ENCODE measurements at regions not wholly inside any gene's neighbourhood (a gene's known extent, or its start where the extent isn't known, plus 50 kb on each side); places are given as distances from the start of the nearest gene placed in this dataset.

GRCh38 chr9:82184524-82184923, 196.0 kb downstream of the SPATA31D1 start:
- TF ChIP-seq NCOA1 (IDR thresholded peaks at IDR 0.05; ENCODE audit: low read depth) (no peak), GABPB2 (CRISPR knock-in tag; conservative IDR thresholded peaks at IDR 0.05) (no peak), ZBTB11 (CRISPR knock-in tag; IDR thresholded peaks at IDR 0.05) (no peak), CTCF (IDR thresholded peaks at IDR 0.05 in 2 of 3, conservative IDR thresholded peaks at IDR 0.05 in 1 of 3; ENCODE audit: insufficient read depth in 2 of 3, low read depth in 1 of 3, low read length in 3 of 3) (no peak), PTBP1 (IDR thresholded peaks at IDR 0.05; ENCODE audit: low read depth, low read length) (no peak), FOXK1 (CRISPR knock-in tag; IDR thresholded peaks at IDR 0.05; ENCODE audit: borderline replicate concordance) (no peak), PTTG1 (tag; IDR thresholded peaks at IDR 0.05; ENCODE audit: low read depth) (no peak), HNRNPK (IDR thresholded peaks at IDR 0.05; ENCODE audit: low read depth, low read length, poor library complexity, severe bottlenecking) (no peak), ZNF512 (tag; IDR thresholded peaks at IDR 0.05) (no peak)

Data from K562 (cell line).